GM12872 (cell line): ENCODE measurements at regions not wholly inside any gene's neighbourhood (a gene's known extent, or its start where the extent isn't known, plus 50 kb on each side); places are given as distances from the start of the nearest gene placed in this dataset.

Experiments used
- CTCF ChIP-seq: IDR thresholded peaks from 3 replicates; pipeline ENCODE4 v1.5.1; 2011; ENCODE audit warnings: low read depth, mild to moderate bottlenecking, low read length, moderate library complexity; ENCODE audit not compliant: insufficient read depth

- peak; percentile 86 for TF ChIP-seq CTCF
Observed at GRCh38 chr17:30697619-30698460, 126.7 kb downstream of the CRLF3 start.

DNA sequence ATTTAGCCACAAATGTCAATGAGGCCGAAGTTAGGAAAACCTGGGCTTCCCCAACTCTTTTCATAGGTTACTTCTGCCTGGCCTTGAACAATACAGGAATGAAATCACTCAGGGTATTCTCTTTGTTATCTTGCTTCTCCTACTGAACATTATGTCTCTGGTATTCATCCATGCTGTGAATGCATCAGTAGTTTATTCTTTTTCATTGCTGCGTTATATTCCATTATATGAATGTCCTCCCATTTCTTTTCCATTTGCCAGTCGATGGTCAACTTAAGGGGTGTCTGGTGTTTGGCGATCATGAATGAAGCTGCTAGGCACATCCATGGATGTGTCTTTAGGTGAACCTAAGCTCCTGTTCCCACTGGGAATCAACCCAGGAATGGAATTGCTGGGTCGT lies 128.3 kb downstream of the CRLF3 start:
- TF ChIP-seq CTCF: no peak

- peak; percentile 42; the same call in 2 of the 3 replicates for TF ChIP-seq CTCF
Observed at GRCh38 chr17:30693772-30694171, 130.7 kb downstream of the CRLF3 start.

DNA sequence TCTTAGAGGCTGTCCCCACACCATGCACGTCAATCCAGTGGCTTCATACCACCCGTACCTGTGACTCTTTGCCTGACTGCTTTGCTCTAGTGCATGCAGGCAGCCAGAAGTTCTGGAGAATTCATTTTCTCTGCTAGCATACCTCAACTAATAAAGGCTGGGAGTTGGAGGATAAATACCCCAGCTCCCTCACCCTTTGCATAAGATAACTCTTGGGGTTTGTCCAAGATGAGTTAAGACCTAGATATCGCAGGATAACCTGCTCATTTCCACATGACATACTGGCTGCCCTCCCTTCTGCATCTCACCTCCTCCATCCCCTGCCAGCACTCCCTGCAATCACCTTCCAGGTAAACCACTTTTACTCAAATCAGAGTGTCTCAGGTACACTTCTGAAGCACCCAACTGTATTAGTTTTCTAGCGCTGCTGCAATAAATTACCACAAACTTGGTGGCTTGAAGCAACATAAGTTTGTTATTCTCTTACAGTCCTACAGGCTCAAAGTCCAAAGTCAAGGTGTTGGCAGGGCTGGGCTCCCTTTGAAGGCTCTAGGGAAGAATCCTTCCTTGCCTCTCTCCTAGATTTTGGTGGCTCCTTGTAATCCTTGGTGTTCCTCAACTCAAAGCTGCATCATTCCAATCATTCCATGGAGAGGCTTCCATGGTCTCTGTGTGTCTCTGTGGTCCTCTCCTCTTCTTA lies 146.8 kb downstream of the CRLF3 start:
- no peak for TF ChIP-seq CTCF

DNA sequence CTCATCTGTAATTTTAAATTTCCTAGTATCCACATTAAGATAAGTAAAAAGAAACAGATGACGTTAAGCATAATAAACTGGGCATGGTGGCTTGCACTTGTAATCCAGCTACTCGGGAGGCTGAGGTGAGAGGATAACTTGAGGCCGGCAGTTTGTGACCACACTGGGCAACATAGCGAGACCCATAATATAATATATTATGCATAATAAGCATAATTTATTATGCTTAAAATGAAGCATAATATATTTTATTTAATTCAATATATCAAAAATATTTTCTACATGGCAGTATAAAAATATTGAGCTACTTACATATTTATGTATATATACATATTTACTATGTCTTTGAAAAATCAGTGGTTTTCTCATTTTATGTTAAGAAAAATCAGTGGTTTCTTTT lies 128.3 kb downstream of the GOSR1 start:
- no peak for TF ChIP-seq CTCF

GRCh38 chr17:30605027-30605426 lies 127.8 kb downstream of the GOSR1 start:
- no peak for TF ChIP-seq CTCF

DNA sequence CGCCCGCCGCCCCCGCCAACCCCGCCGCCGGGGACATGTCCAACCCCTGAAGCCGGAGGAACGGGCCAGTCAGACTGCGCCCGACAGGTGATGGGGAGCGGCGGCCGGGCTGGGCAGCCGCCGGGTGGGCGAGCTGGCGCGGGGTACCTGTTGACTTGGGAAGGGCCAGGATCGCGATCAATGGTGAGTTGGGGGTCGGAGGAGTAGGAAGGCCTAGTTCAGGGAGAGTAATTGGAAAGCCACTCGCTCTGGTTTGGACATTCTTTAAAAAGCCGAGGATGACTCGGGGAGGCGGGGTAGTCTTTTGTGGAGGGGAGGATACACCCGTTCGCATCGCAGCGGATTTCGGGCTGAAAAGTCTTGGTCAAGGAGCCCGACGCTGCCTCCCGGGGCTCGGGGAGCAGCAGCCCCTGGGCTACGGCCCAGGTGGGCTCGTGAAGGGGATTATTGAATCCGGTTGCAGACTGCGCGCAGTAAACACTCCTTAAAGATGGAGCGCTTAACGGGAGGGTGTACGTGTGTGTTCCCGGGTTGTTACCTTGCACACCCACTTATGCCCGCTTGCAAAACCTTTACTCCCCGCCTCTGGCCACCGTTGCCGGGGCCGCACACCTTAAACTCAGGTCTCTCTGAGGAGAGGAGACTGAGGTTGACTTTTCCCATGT lies 123.8 kb downstream of the GOSR1 start:
- TF ChIP-seq CTCF: no peak
